Sciatic nerve (tissue), 2 donors: ENCODE measurements at regions not wholly inside any gene's neighbourhood (a gene's known extent, or its start where the extent isn't known, plus 50 kb on each side); places are given as distances from the start of the nearest gene placed in this dataset.
A peak's percentile ranks its signal among the peaks of the same experiment; 100 is the strongest.
"Not testable (repeated sequence)": the region's sequence is repeated elsewhere in the genome, so short reads cannot be mapped to it uniquely, and the experiment has no call there.

Experiments used
- ATAC-seq: fragments of 200-7000 bp; cut with Tn5 transposase; one replicate; pipeline ENCODE4 v1.9.1; 2020; ENCODE audit warnings: mild to moderate bottlenecking, moderate library complexity
- DNase-seq: peaks from one replicate; pipeline ENCODE4 v3.0.0-alpha.2; 2020; ENCODE audit warnings: low spot score
- intact Hi-C: fragments of 100-400 bp; cut with DNase I; formaldehyde crosslinking; loops from one replicate; pipeline ENCODE4 v1.14.2; 2022
- donor health status: DM: no; HTN: no; CAD: no.
- donor health status: DM: no; HTN: no; CAD: no.

DNA sequence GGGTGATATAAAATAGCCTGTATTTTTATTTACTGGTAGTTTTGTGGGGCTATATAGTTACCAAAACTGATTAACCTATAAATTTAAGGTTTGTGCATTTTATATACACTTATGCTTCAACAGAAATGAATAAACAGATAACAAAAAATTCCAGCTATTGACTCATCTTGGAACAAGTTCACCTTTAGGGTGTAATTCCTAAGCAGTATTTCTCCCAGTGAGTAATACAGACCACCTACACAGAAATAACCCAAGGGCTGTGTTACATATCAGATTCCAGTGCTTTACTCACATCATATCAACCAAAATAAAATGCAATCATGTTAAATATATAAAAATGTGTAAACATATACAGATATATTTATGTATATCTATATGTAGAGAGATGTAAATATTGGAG, 345.6 kb downstream of the ADAMTS20 start:
- intact Hi-C loops = no loop called here
- DNase-seq = no peak
- no peak for ATAC-seq

DNA sequence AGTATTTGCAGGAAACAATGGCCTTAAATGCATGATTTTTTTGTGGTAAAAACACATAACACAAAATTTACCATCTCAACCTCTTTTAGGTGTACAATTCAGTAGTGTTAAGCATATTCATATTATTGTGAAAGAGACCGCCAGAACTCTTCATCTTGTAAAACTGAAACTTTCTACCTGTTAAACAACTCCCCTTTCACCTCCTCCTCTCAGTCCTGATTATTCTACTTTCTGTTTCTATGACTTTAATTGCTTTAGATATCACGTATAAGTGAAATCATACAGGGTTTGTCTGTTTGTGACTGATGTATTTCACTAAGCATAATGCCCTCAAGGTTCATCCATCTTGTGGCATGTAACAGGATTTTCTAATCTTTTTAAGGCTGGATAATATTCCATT, 353.4 kb downstream of the ADAMTS20 start:
- DNase-seq (no peak), ATAC-seq (no peak)
- intact Hi-C loops = no loop called here

DNA sequence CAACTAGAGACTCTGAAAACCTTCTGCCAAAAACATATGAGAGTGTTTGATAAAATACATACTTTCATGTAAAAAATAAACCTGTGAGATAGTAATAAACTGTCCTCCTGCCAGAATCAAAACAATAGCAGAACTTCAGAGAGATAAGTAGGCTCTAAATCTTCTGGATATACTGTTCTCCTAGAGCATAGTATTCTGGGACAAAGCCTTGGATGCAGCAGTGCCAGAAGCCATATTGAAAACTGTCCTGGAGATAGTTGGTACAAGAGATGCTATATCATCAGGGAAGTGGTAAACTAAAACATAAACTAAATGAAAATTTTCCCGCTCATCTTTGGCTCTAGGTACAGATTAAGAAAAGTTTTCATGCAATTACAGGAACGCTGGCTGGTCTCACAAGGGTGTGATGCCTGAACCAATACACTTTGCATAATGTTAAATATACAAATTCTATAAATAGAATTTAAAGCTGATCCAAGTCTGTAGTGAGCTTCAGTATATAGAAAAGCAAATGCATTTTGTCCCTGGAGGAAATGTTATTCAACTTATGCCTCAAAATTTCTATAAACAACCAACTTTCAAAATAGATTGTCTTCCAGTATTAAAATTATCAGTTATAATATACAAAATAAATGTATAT, 355.6 kb downstream of the ADAMTS20 start:
- DNase-seq = no peak
- ATAC-seq = no peak
- intact Hi-C loops = no loop called here

DNA sequence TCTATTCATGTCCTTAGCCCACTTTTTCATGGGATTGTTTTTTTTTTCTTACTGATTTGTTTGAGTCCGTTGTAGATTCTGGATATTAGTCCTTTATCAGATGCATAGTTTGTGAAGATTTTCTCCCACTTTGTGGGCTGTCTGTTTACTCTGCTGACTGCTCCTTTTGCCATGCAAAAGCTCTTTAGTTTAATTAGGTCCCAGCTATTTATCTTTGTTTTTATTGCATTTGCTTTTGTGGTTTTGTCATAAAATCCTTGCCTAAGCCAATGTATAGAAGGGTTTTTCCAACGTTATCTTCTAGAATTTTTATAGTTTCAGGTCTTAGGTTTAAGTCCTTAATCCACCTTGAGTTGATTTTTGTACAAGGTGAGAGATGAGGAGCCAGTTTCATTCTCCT, 358.9 kb downstream of the ADAMTS20 start:
- intact Hi-C loops, DNase-seq, ATAC-seq: not testable (repeated sequence)

DNA sequence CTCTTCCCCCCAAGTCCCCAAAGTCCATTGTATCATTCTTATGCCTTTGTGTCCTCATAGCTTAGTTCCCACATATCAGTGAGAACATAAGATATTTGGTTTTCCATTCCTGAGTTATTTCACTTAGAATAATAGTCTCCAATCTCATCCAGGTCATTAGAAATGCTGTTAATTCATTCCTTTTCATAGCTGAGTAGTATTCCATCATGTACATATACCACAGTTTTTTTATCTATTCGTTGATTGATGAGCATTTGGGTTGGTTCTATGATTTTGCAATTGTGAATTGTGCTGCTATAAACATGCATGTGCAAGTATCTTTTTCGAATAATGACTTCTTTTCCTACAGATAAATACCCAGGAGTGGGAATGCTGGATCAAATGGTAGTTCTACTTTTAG, 359.6 kb downstream of the ADAMTS20 start:
- ATAC-seq, intact Hi-C loops, DNase-seq: not testable (repeated sequence)

DNA sequence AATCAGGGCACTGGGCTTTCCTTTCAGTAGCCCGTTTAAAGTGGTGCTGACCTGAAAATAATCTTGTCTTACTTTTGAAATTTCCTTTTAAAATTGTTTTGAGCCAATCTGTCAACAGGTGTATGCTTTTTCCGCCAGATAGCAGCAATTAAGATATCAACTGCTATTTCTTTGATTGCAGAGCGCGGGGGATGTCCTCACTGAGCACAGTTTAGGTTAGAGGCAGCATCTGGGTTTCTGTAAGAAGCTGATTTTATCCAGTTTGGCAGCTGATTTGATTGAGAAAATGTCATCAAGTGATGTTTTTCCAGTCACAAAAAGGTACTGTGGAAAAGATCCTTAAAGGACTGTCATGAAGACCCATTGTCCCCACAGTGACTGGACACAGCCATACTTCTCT, 371.8 kb downstream of the ADAMTS20 start:
- no peak for DNase-seq
- ATAC-seq = no peak
- intact Hi-C loops = no loop called here

DNA sequence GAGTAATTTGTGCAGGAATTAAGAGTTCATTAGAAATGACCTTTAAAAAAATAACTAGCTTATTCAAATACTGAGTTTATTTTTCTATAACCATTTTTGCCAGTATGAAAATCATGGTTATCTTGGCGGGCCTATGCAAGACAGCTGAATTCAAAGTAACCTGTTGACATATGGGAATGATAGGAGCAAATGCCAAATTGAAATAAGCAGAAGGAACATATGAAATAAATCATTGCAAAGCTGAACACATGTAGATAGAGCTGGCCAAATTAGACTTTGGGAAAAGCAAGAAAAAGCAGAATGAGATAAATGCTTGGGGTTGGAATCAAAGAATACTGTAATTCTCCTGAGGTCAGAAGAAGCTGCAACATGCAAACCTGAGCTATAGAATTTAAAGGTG, 372.5 kb downstream of the ADAMTS20 start:
- no peak for ATAC-seq
- intact Hi-C loops = no loop called here
- DNase-seq = no peak

DNA sequence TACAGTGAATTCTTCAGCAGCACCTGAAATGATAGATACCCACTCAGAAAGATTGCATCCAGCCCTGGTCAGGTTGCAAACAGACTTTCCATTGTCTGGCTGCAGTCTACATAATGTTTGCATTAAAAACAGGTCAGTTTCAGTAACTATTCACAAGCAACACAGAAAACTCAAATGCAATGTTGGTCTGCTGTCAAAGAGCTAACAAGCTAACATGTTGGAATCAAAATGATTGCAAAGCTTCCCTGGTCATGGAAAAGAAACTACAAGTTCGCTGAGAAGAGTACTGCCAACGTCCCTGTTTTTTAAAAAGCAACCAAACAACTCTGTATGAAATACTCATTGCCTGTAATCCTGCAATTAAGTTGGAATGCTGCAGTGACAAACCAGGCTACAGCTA, 374.7 kb downstream of the ADAMTS20 start:
- no peak for DNase-seq
- ATAC-seq = no peak
- intact Hi-C loops = no loop called here

DNA sequence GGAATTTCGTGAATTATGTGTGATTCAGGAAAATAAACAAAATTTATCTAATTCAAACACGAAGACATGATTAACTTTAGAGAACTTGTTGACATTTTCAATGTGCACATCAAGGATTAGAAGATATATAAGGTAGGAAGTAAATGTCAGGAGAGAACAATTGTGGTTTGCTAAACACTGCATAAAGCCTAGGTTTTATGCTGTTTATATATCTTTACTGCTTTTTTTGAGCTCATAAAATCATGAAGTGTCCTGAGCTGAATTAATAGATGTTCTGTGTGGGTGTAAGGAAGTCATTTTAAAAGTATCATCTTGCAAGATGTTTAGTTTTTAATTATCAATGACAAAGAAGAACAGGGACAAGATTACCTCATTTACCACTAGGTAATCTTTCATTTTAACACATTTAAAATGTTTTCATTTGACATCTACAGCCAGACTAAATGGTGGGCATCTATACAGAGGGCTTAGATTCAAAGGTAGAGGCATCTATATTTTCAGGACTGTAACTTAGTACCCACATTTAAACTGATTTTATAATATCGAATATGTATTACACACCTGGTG, 382.8 kb downstream of the ADAMTS20 start:
- ATAC-seq = no peak
- no peak for DNase-seq
- intact Hi-C loops = no loop called here

DNA sequence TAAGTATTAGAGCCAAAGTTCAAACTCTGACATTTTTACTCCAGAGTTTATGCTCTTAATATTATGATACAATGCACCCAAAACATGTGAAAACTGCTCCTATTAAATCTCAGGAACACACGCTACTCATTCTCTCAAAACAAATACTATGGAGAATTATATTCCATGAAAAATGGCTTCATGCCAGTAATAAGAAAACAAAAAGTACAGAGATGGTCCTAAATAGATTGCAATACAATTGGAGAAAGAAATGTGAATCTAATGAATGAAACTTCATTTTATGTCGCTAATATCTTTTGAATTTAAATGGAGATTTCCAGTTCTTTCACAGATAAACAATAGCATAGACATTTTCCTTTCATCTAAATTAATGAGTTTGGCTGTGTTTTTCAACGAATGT, 384.3 kb downstream of the ADAMTS20 start:
- ATAC-seq (no peak), DNase-seq (no peak)
- intact Hi-C loops = no loop called here

DNA sequence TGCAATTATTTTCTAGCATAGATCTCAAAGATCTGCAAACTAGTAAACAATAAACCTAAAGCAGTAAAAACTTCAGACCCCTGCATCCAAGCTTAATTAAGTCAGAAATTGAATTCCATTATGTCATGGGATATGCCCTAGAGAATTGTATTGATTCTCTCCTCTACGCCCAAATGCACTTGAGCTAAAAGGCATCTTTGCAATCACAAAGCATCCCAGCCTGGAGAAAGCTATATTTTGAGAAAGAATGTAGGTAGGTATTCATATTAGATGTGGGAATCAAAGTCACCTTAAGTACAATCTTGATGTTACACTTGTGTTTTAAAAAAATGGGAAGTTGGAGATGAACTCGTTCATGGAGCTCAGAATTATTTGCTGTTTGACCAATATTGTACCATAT, 386.7 kb downstream of the ADAMTS20 start:
- intact Hi-C loops = no loop called here
- ATAC-seq (no peak), DNase-seq (no peak)

DNA sequence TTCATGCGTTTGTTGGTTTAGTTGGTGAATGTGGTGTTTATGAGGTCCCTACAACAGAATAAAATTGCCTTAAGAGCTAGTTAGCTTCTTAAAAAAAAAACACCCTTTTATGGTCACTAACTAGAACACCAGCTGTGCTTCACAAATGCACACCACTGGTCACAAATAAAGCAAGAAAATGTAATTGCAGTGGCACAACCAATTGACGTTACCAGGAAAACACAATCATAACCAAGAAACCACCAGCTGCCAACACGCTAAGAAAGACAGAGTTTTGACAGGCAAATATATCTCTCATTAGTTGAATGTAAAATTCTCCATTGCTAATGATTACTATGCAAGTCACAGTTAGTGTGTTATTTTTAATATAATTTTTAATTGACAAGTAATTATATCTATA, 389.9 kb downstream of the ADAMTS20 start:
- DNase-seq (no peak), ATAC-seq (no peak)
- intact Hi-C loops = no loop called here

DNA sequence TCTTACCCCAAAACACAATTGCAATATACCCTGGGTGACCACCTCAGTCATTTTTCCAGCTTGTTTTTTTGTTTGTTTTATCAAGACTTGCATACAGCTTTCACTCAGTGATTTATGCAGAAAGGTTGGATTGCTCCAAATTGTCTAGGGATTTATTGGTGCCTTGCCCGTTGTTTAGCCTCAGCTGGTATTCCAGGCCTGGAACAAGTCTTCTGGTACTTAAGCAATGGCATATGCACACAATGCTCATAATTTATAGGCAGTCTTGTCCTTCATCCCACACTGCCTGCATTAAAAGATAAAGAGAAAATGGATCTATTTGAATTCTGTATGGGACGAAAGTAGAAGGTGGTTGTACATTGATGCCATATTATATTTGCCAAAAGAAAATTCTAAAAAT, 392.5 kb downstream of the ADAMTS20 start:
- ATAC-seq = no peak
- no peak for DNase-seq
- intact Hi-C loops = no loop called here

DNA sequence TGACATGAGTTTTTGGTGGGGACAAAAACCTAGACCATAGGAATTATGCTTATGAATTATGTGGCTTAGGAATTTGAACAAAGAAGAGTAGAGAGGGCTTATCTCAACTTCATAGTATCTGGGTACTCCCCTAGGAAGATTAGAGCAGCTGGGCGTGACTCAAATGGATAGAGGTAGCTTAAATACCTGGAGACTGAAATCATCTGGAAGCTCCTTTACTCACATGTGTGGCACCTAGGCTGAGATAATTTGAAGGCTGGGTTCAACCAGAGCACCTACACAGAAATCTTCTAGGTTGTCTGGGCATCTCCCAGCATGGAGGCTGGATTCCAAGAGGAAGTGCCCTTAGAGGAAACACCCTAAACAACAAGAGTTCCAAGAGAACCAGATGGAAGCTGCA, 393.9 kb downstream of the ADAMTS20 start:
- ATAC-seq = no peak
- DNase-seq = no peak
- intact Hi-C loops = no loop called here

DNA sequence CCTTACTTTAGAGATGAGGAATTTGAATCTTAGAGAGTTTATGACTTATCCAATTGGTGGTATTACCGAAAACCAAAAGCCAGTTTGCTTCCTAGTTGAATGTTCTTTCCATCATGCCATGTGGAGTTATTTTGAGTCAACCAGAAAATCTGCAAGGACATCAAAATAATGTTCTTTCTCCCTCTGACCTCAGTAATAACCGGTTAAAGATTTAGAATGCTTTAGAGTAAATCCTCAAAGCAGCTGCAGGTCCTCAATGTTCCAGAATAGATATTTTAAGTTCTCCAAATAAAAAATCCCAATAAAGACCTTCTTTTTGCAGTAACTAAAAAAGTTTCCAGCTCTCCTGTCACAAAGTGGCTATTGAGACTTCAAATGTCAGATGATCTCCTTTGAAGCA, 396.6 kb downstream of the ADAMTS20 start:
- no peak for DNase-seq
- intact Hi-C loops = no loop called here
- ATAC-seq = no peak

DNA sequence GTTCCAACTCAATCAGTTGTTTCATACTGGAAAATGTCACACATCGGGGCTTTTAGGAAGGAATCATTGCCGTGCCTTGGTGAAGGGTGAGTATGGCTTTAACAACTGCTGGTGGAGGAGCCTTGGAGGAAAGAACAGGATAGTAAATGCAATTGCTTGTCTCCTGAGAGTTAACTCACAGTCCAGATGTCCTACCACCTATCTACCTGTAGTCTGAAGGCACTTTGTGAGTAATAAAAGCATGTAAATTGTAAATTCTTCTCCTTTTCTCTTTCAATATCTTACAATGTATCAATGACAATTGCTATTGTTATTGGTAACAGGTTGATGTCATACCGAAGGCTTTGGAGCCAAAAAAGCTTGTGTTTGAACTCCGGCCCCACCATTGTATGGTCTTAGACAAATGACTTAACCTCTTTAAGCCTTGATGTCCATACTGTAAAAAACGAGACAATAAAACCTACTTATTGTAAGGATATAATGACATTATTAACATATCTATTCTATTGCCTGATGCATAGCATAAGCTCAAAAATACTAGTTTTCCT, 397.4 kb downstream of the ADAMTS20 start:
- no peak for ATAC-seq
- intact Hi-C loops = no loop called here
- DNase-seq = no peak

DNA sequence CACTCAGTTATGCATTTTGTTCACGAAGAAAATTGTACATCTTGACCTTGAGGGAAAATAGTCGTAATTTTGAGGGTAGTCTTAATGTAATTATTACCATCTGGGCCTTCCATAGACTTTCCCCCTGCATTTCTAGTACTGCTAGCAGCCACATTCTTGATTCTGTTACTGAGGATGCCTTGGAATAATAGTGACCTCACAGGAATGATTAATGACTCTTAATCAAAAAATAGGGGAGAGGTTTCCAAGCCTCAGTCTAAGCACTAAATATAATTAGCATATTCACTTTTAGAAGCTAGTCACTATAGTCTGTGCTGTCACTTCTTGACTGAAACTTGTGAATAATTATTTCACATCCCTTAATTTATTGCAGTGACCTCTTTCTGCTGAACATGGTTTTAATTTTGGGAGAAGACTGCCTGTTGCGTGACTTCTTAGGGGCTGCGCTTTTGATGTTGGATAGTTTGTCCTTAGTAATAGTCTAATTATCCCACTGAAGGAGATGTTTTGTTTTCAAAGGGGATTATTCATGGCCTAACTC, 400.5 kb downstream of the ADAMTS20 start:
- intact Hi-C loops = no loop called here
- DNase-seq (no peak), ATAC-seq (no peak)

DNA sequence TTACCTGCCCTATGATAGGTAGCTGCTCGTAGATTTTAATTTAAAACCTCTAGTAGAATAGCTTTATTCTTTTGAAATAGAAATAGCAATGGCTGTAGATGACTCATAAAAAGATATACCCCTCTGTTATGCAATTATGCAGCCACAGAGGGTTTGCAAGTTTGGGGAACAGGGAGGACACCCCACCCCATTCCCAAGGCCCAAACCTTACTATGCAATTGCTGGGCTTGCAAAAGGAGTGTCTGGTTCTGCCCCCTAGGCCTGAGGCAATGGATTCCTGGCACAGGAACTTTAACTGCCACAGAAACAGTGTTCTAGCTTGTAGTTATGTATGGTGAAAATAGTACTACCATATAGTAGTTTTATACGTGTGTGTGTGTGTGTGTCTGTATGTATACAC, 403.3 kb downstream of the ADAMTS20 start:
- ATAC-seq (no peak), DNase-seq (no peak)
- intact Hi-C loops = no loop called here

DNA sequence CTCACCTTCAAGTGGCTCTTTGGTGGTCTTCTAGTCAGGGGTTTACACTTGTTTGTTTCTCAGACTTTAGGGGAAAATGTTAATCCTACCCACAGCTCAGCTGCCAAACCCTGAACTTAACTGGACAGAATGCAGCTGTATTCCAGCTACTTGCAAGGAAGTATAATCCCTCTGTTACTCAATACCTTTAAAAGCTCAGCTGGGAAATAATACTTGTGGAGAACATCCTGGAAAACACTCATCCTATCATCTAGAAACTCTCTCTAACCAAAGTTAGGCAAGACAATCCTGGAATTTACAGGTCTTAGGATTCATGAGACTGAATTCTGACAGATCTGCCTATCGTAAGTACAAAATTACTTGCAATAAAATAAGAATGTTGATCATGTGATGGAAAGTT, 404.1 kb downstream of the ADAMTS20 start:
- intact Hi-C loops = no loop called here
- DNase-seq (no peak), ATAC-seq (peak; percentile 78)

DNA sequence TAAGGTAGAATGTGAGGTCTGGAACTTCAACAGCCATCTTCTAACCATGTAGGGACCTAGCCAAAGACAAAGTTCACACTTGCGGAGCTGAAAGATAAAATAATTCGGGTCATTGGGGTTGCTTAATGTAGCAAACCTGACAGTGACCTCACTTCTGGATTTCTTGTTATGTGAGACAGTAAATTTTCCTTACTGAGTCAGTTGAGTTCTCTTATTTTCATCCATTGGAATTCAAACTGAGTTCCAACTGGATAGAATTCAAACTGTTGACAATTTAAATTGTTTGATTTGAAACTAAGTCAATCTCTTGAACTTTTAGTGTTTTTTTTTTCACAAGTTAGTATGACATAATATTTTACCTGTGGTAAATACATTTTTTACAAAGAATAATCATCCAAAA, 406.5 kb downstream of the ADAMTS20 start:
- intact Hi-C loops = no loop called here
- DNase-seq = no peak
- no peak for ATAC-seq

DNA sequence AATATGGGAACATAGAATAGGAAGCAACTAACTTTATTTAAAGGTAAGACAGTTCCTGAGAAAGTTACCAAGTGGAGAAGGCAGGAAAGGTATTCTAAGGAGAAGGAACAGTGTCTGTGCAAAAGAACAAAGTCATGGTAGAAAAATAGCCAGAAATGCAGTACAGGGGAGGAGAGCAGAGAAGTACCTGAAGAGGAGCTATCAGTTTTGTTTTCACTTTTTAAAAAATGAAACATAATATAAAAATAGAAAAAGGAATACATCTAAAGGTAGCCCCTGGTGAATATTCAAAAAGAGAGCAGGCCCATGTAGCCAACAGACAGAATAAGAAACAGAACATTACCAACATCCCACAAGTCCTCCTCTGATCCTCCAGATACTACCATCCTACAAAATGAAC, 408.7 kb downstream of the ADAMTS20 start:
- no peak for DNase-seq
- ATAC-seq = no peak
- intact Hi-C loops = no loop called here
